Sigmoid colon (tissue), 4 donors: ENCODE measurements at regions not wholly inside any gene's neighbourhood (a gene's known extent, or its start where the extent isn't known, plus 50 kb on each side); places are given as distances from the start of the nearest gene placed in this dataset.

Experiments used
- CTCF ChIP-seq, 4 experiments: fragments of 450-650 bp in 3 of 4; fragments of 200-600 bp in 1 of 4; IDR thresholded peaks; one replicate each; pipeline ENCODE4 v1.5.1; 2016 to 2019; ENCODE audit warnings: antibody characterized with exemption in 4 of 4, mild to moderate bottlenecking in 3 of 4, moderate library complexity in 2 of 4
- EP300 ChIP-seq, 4 donors: sonication (generic); formaldehyde crosslinking; IDR thresholded peaks; one replicate each; pipeline ENCODE4 v1.6.1; 2017; ENCODE audit warnings: antibody characterized with exemption in 4 of 4

GRCh38 chr9:85118990-85119755 is 449.6 kb downstream of the NTRK2 start:
- TF ChIP-seq CTCF (IDR thresholded peaks at IDR 0.05) (no peak), EP300 (IDR thresholded peaks at IDR 0.05) (no peak)
